PC-9 (cell line): ENCODE measurements at regions not wholly inside any gene's neighbourhood (a gene's known extent, or its start where the extent isn't known, plus 50 kb on each side); places are given as distances from the start of the nearest gene placed in this dataset.

Experiments used
- BruUV-seq: library from RNA; stranded (reverse); fragments of 400-500 nt; replicated peaks from 2 replicates; lab custom pipeline; 2021; lab: Mats Ljungman, UMichigan
- CTCF ChIA-PET: fragments of 300-600 bp; sonication (Branson Sonifier 250); formaldehyde crosslinking; loops from one replicate; lab custom pipeline; 2022; ENCODE audit warnings: antibody characterized with exemption; lab: Charles Lee
- POLR2A ChIA-PET: fragments of 300-600 bp; sonication (Branson Sonifier 250); formaldehyde crosslinking; loops from one replicate; lab custom pipeline; 2022; ENCODE audit warnings: antibody characterized with exemption; ENCODE audit not compliant: unreplicated experiment; lab: Charles Lee
- DNase-seq, 2 experiments: peaks; one replicate each; pipeline versions ENCODE4 v3.0.0 to v3.0.0-alpha.2; 2015 to 2022; ENCODE audit warnings: mixed read lengths in 1 of 2
- H2AFZ ChIP-seq: fragments of 200-600 bp; sonication (generic); 2 replicates; pipeline ENCODE4 v1.8.1; 2017; ENCODE audit warnings: antibody characterized with exemption
- H3F3A ChIP-seq: fragments of 200-600 bp; sonication (generic); 2 replicates; pipeline ENCODE4 v1.8.1; 2017; ENCODE audit warnings: antibody characterized with exemption, mild to moderate bottlenecking, low read depth; ENCODE audit not compliant: insufficient read depth
- H3K27ac ChIP-seq: fragments of 200-600 bp; sonication (generic); 2 replicates; pipeline ENCODE4 v1.6.1; 2016; ENCODE audit warnings: mixed run types
- H3K27me3 ChIP-seq: fragments of 200-600 bp; sonication (generic); 2 replicates; pipeline ENCODE4 v1.6.1; 2016; ENCODE audit warnings: low read depth, mixed run types; ENCODE audit not compliant: insufficient read depth
- H3K36me3 ChIP-seq: fragments of 200-600 bp; sonication (generic); 2 replicates; pipeline ENCODE4 v1.6.1; 2016; ENCODE audit warnings: low read depth, mixed run types
- H3K4me1 ChIP-seq: fragments of 200-600 bp; sonication (generic); replicated peaks from 2 replicates; pipeline ENCODE4 v1.6.1; 2016; ENCODE audit warnings: mixed run types; ENCODE audit not compliant: insufficient read depth
- H3K4me2 ChIP-seq: fragments of 200-600 bp; sonication (generic); 2 replicates; pipeline ENCODE4 v1.6.1; 2017; ENCODE audit warnings: mixed run types
- H3K4me3 ChIP-seq: fragments of 200-600 bp; sonication (generic); 2 replicates; pipeline ENCODE4 v1.6.1; 2016; ENCODE audit warnings: mixed run types
- H3K79me2 ChIP-seq: fragments of 200-600 bp; sonication (generic); 2 replicates; pipeline ENCODE4 v1.6.1; 2017; ENCODE audit warnings: low read depth, mixed run types
- H3K9me2 ChIP-seq: fragments of 200-600 bp; sonication (generic); 2 replicates; pipeline ENCODE4 v1.8.1; 2017; ENCODE audit warnings: mild to moderate bottlenecking; ENCODE audit not compliant: insufficient read depth
- H3K9me3 ChIP-seq: fragments of 200-600 bp; sonication (generic); 2 replicates; pipeline ENCODE4 v1.8.1; 2016; ENCODE audit warnings: low read depth; ENCODE audit not compliant: insufficient read depth
- H4K20me1 ChIP-seq: fragments of 200-600 bp; sonication (generic); 2 replicates; pipeline ENCODE4 v1.8.1; 2017; ENCODE audit not compliant: insufficient read depth
- EZH2 ChIP-seq: fragments of 200-600 bp; sonication (generic); IDR thresholded peaks from 2 replicates; pipeline ENCODE4 v1.8.0; 2017; ENCODE audit warnings: antibody characterized with exemption, low read depth
- intact Hi-C: fragments of 100-400 bp; cut with micrococcal nuclease; formaldehyde crosslinking; loops from one replicate; pipeline ENCODE4 v1.10.0; 2022; ENCODE audit not compliant: unreplicated experiment
- TF ChIP-seq, protein P1 (sequence below): fragments of 200-600 bp; sonication (generic); conservative IDR thresholded peaks from 2 replicates; pipeline ENCODE4 v1.6.1; 2017; ENCODE audit warnings: mixed run types, antibody characterized with exemption, mild to moderate bottlenecking, moderate library complexity

- no peak for DNase-seq
- Histone ChIP-seq H3F3A (no peaks in the 10 kb centered on the region), H3K27ac (no peak overlapping the region), H3K36me3 (no peaks in the 10 kb centered on the region), H3K27me3 (peaks cover 89% of the 10 kb centered on the region), H3K9me3 (no peaks in the 10 kb centered on the region), H3K4me3 (no peak overlapping the region), H3K9me2 (no peaks in the 10 kb centered on the region), H3K4me1 (no peaks in the 10 kb centered on the region), H4K20me1 (no peaks in the 10 kb centered on the region), H3K4me2 (no peak overlapping the region), H2AFZ (no peak overlapping the region), H3K79me2 (no peaks in the 10 kb centered on the region)
- intact Hi-C loops = no loop called here
- BruUV-seq = no TSS peak
- TF ChIP-seq EZH2 = no peak
- ChIA-PET CTCF (no interaction called here), POLR2A (no interaction called here)
Measured at GRCh38 chr2:106339609-106340008, 128.6 kb downstream of the RGPD3 start.

GRCh38 chr2:106339132-106339531, 129.1 kb downstream of the RGPD3 start:
- ChIA-PET POLR2A (no interaction called here), CTCF (no interaction called here)
- H3K9me3 ChIP-seq = no peaks in the 10 kb centered on the region
- no peak for DNase-seq
- H3K79me2 ChIP-seq = no peaks in the 10 kb centered on the region
- no peak overlapping the region for H3K27ac ChIP-seq
- H3K36me3 ChIP-seq = no peaks in the 10 kb centered on the region
- TF ChIP-seq EZH2 = no peak
- TF ChIP-seq, protein P1, sequence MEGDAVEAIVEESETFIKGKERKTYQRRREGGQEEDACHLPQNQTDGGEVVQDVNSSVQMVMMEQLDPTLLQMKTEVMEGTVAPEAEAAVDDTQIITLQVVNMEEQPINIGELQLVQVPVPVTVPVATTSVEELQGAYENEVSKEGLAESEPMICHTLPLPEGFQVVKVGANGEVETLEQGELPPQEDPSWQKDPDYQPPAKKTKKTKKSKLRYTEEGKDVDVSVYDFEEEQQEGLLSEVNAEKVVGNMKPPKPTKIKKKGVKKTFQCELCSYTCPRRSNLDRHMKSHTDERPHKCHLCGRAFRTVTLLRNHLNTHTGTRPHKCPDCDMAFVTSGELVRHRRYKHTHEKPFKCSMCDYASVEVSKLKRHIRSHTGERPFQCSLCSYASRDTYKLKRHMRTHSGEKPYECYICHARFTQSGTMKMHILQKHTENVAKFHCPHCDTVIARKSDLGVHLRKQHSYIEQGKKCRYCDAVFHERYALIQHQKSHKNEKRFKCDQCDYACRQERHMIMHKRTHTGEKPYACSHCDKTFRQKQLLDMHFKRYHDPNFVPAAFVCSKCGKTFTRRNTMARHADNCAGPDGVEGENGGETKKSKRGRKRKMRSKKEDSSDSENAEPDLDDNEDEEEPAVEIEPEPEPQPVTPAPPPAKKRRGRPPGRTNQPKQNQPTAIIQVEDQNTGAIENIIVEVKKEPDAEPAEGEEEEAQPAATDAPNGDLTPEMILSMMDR = no peak
- H3F3A ChIP-seq = no peaks in the 10 kb centered on the region
- H4K20me1 ChIP-seq = no peaks in the 10 kb centered on the region
- BruUV-seq = no TSS peak
- no peaks in the 10 kb centered on the region for H3K4me1 ChIP-seq
- peaks cover 89% of the 10 kb centered on the region for H3K27me3 ChIP-seq
- no peaks in the 10 kb centered on the region for H3K9me2 ChIP-seq
- H2AFZ ChIP-seq = no peak overlapping the region
- no peak overlapping the region for H3K4me2 ChIP-seq
- H3K4me3 ChIP-seq = no peak overlapping the region
- intact Hi-C loops = no loop called here

GRCh38 chr2:106338043-106338442, 130.2 kb downstream of the RGPD3 start:
- TF ChIP-seq, protein P1 = no peak
- no peaks in the 10 kb centered on the region for H3K9me2 ChIP-seq
- no peaks in the 10 kb centered on the region for H3K9me3 ChIP-seq
- peaks cover 89% of the 10 kb centered on the region for H3K27me3 ChIP-seq
- H3K4me2 ChIP-seq = no peak overlapping the region
- H4K20me1 ChIP-seq = no peaks in the 10 kb centered on the region
- BruUV-seq = no TSS peak
- H2AFZ ChIP-seq = no peak overlapping the region
- H3F3A ChIP-seq = no peaks in the 10 kb centered on the region
- no peak for DNase-seq
- H3K4me1 ChIP-seq = no peaks in the 10 kb centered on the region
- CTCF ChIA-PET = no interaction called here
- intact Hi-C loops = no loop called here
- H3K36me3 ChIP-seq = no peaks in the 10 kb centered on the region
- no peaks in the 10 kb centered on the region for H3K79me2 ChIP-seq
- no peak overlapping the region for H3K4me3 ChIP-seq
- POLR2A ChIA-PET = no interaction called here
- H3K27ac ChIP-seq = no peak overlapping the region

GRCh38 chr2:106336737-106337136, 131.5 kb downstream of the RGPD3 start:
- DNase-seq = no peak
- H3K27me3 ChIP-seq = peaks cover 79% of the 10 kb centered on the region

More at GRCh38 chr2:106336737-106337136, 131.5 kb downstream of the RGPD3 start:
- ChIA-PET POLR2A (no interaction called here), CTCF (no interaction called here)
- Histone ChIP-seq H3K4me2 (no peak overlapping the region), H3F3A (no peaks in the 10 kb centered on the region), H3K79me2 (no peaks in the 10 kb centered on the region), H4K20me1 (no peaks in the 10 kb centered on the region), H3K36me3 (no peaks in the 10 kb centered on the region), H3K4me3 (no peak overlapping the region), H2AFZ (no peak overlapping the region), H3K9me2 (no peaks in the 10 kb centered on the region), H3K4me1 (no peaks in the 10 kb centered on the region), H3K27ac (no peak overlapping the region), H3K9me3 (no peaks in the 10 kb centered on the region)
- intact Hi-C loops = no loop called here
- no TSS peak for BruUV-seq
- TF ChIP-seq, protein P1 = no peak
- no peak for TF ChIP-seq EZH2
